HCT116 (cell line): ENCODE measurements at regions not wholly inside any gene's neighbourhood (a gene's known extent, or its start where the extent isn't known, plus 50 kb on each side); places are given as distances from the start of the nearest gene placed in this dataset.

Experiments used
- ATAC-seq: fragments of 200-7000 bp; cut with Tn5 transposase; 2 replicates; pipeline ENCODE4 v1.9.1; 2020; ENCODE audit warnings: mild to moderate bottlenecking, moderate library complexity
- BruUV-seq: library from RNA; stranded (reverse); fragments of 400-500 nt; replicated peaks from 2 replicates; lab custom pipeline; 2021; lab: Mats Ljungman, UMichigan
- CTCF ChIA-PET: fragments of 300-600 bp; sonication (Branson Sonifier 250); formaldehyde crosslinking; loops from one replicate; lab custom pipeline; 2021; ENCODE audit warnings: antibody characterized with exemption; lab: Charles Lee
- POLR2A ChIA-PET: fragments of 300-600, 350-600 bp; sonication (Branson Sonifier 250); formaldehyde crosslinking; loops from one replicate; lab custom pipeline; 2021; ENCODE audit warnings: antibody characterized with exemption; lab: Charles Lee
- RAD21 ChIA-PET, 2 experiments: fragments of 300-600 bp; sonication (Branson Sonifier 250); formaldehyde crosslinking; loops; one replicate each; lab custom pipeline; 2023; ENCODE audit warnings: low total read pairs in 2 of 2; ENCODE audit not compliant: uncharacterized antibody in 2 of 2, unreplicated experiment in 2 of 2, low non-redundant PET in 1 of 2; lab: Charles Lee
- DNase-seq: peaks from one replicate; pipeline ENCODE4 v3.0.0-alpha.2; 2010; ENCODE audit warnings: low read depth, low spot score
- H2AFZ ChIP-seq: fragments of 200-600 bp; shearing (Covaris generic), sonication (generic); 2 replicates; pipeline ENCODE4 v1.6.1; 2017; ENCODE audit warnings: low read depth, mixed run types, mixed read lengths, antibody characterized with exemption, low read length; ENCODE audit not compliant: poor library complexity, severe bottlenecking
- H3K27ac ChIP-seq: 2 replicates; pipeline ENCODE4 v1.5.1; 2012; ENCODE audit warnings: low read depth, low read length
- H3K27me3 ChIP-seq: fragments of 200-600 bp; sonication (generic); 2 replicates; pipeline ENCODE4 v1.6.1; 2016; ENCODE audit warnings: mixed run types, low read length, mixed read lengths; ENCODE audit not compliant: insufficient read depth
- H3K36me3 ChIP-seq, 2 experiments: fragments of 200-500 bp in 1 of 2; fragments of 200-600 bp in 1 of 2; sonication (Bioruptor generic) in 1 of 2; sonication (generic) in 1 of 2; 2 replicates each; pipeline versions ENCODE4 v1.5.1 to v1.6.1; 2014 to 2016; ENCODE audit warnings: low read length in 2 of 2, inconsistent platforms in 1 of 2, mixed read lengths in 1 of 2, mixed run types in 1 of 2; ENCODE audit not compliant: insufficient read depth in 2 of 2, control insufficient read depth in 1 of 2
- H3K4me1 ChIP-seq, 2 experiments: fragments of 200-600 bp in 1 of 2; sonication (generic) in 1 of 2; 2 replicates each; pipeline versions ENCODE4 v1.5.1 to v1.6.1; 2012 to 2017; ENCODE audit warnings: low read length in 2 of 2, inconsistent platforms in 1 of 2, mild to moderate bottlenecking in 1 of 2, mixed read lengths in 1 of 2, mixed run types in 1 of 2, moderate library complexity in 1 of 2; ENCODE audit not compliant: insufficient read depth in 2 of 2, control insufficient read depth in 1 of 2
- H3K4me2 ChIP-seq: fragments of 200-600 bp; sonication (generic); 2 replicates; pipeline ENCODE4 v1.6.1; 2017; ENCODE audit warnings: mixed run types, low read length, mixed read lengths
- H3K4me3 ChIP-seq, 2 experiments: fragments of 200-600 bp in 1 of 2; sonication (generic) in 1 of 2; replicated peaks in 1 of 2; 2 replicates each; pipeline ENCODE4 v1.5.1; 2011 to 2016; ENCODE audit warnings: low read length in 2 of 2, control low read depth in 1 of 2, low read depth in 1 of 2, mild to moderate bottlenecking in 1 of 2, mixed read lengths in 1 of 2, mixed run types in 1 of 2
- H3K79me2 ChIP-seq: fragments of 200-600 bp; sonication (generic); 2 replicates; pipeline ENCODE4 v1.6.1; 2017; ENCODE audit warnings: mild to moderate bottlenecking, mixed run types, low read length, moderate library complexity, mixed read lengths; ENCODE audit not compliant: insufficient read depth
- H3K9ac ChIP-seq: fragments of 200-600 bp; sonication (generic); 2 replicates; pipeline ENCODE4 v1.6.1; 2016; ENCODE audit warnings: low read length, mixed read lengths
- H3K9me2 ChIP-seq: fragments of 200-600 bp; sonication (generic), shearing (Covaris generic); 2 replicates; pipeline ENCODE4 v1.6.1; 2017; ENCODE audit warnings: mixed run types, mild to moderate bottlenecking, moderate library complexity; ENCODE audit not compliant: insufficient read depth
- H3K9me3 ChIP-seq, 2 experiments: fragments of 200-500 bp in 1 of 2; fragments of 200-600 bp in 1 of 2; sonication (Bioruptor generic) in 1 of 2; sonication (generic) in 1 of 2; 2 replicates each; pipeline ENCODE4 v1.6.1; 2014 to 2017; ENCODE audit warnings: low read length in 2 of 2, mixed read lengths in 2 of 2, inconsistent platforms in 1 of 2, low read depth in 1 of 2, mild to moderate bottlenecking in 1 of 2, mixed run types in 1 of 2, moderate library complexity in 1 of 2; ENCODE audit not compliant: control insufficient read depth in 1 of 2, insufficient read depth in 1 of 2
- H4K20me1 ChIP-seq: fragments of 200-600 bp; sonication (generic), shearing (Covaris generic); 2 replicates; pipeline ENCODE4 v1.6.1; 2017; ENCODE audit warnings: mixed run types, mild to moderate bottlenecking, moderate library complexity; ENCODE audit not compliant: insufficient read depth
- CBX3 ChIP-seq: IDR thresholded peaks from 2 replicates; pipeline ENCODE4 v1.6.1; 2012; ENCODE audit warnings: low read depth
- CEBPB ChIP-seq: IDR thresholded peaks from 2 replicates; pipeline ENCODE4 v1.6.1; 2012; ENCODE audit warnings: low read depth
- ELF1 ChIP-seq: IDR thresholded peaks from 2 replicates; pipeline ENCODE4 v1.6.1; 2012; ENCODE audit warnings: low read depth, borderline replicate concordance
- EZH2 ChIP-seq: fragments of 200-600 bp; sonication (generic); IDR thresholded peaks from 2 replicates; pipeline ENCODE4 v1.6.1; 2017; ENCODE audit warnings: antibody characterized with exemption, mixed run types
- FOSL1 ChIP-seq: IDR thresholded peaks from 2 replicates; pipeline ENCODE4 v1.6.1; 2012; ENCODE audit warnings: low read depth
- POLR2A ChIP-seq: IDR thresholded peaks from 2 replicates; pipeline ENCODE4 v1.7.0; 2011; ENCODE audit warnings: borderline replicate concordance; ENCODE audit not compliant: insufficient read depth, insufficient read length; ENCODE audit errors: extremely low read depth
- RAD21 ChIP-seq: IDR thresholded peaks from 2 replicates; pipeline ENCODE4 v1.6.1; 2012; ENCODE audit warnings: low read depth, mild to moderate bottlenecking
- SIN3A ChIP-seq: IDR thresholded peaks from 2 replicates; pipeline ENCODE4 v1.6.1; 2012; ENCODE audit warnings: low read depth
- SRF ChIP-seq: IDR thresholded peaks from 2 replicates; pipeline ENCODE4 v1.6.1; 2012; ENCODE audit warnings: low read depth
- TCF7L2 ChIP-seq: IDR thresholded peaks from 2 replicates; pipeline ENCODE4 v1.7.0; 2011; ENCODE audit warnings: borderline replicate concordance, inconsistent platforms; ENCODE audit not compliant: insufficient read depth, insufficient read length; ENCODE audit errors: extremely low read depth
- YY1 ChIP-seq: IDR thresholded peaks from 2 replicates; pipeline ENCODE4 v1.6.1; 2011; ENCODE audit warnings: low read length, low read depth, moderate library complexity, mild to moderate bottlenecking; ENCODE audit not compliant: insufficient replicate concordance; ENCODE audit errors: extremely low read depth
- ZFX ChIP-seq: fragments of 450-650 bp; IDR thresholded peaks from 2 replicates; pipeline ENCODE4 v1.6.1; 2017
- intact Hi-C: fragments of 100-400 bp; cut with micrococcal nuclease; formaldehyde crosslinking; loops from 2 replicates; pipeline ENCODE4 v1.10.0; 2022
- TF ChIP-seq, protein P1 (sequence below): IDR thresholded peaks from 2 replicates; pipeline ENCODE4 v1.6.1; 2012
- TF ChIP-seq, protein P2 (sequence below): IDR thresholded peaks from 2 replicates; pipeline ENCODE4 v1.6.1; 2011; ENCODE audit warnings: mild to moderate bottlenecking, low read length, moderate library complexity; ENCODE audit not compliant: insufficient replicate concordance; ENCODE audit errors: extremely low read depth
- TF ChIP-seq, protein P3 (sequence below), 3 experiments: fragments of 200-600 bp in 1 of 3; sonication (generic) in 1 of 3; IDR thresholded peaks in 2 of 3; conservative IDR thresholded peaks in 1 of 3; 2 replicates each; pipeline ENCODE4 v1.5.1; 2012 to 2017; ENCODE audit warnings: low read depth in 2 of 3, low read length in 2 of 3, antibody characterized with exemption in 1 of 3, borderline replicate concordance in 1 of 3, control low read depth in 1 of 3, mild to moderate bottlenecking in 1 of 3, mixed read lengths in 1 of 3, mixed run types in 1 of 3, moderate library complexity in 1 of 3; ENCODE audit not compliant: insufficient read depth in 1 of 3

DNA sequence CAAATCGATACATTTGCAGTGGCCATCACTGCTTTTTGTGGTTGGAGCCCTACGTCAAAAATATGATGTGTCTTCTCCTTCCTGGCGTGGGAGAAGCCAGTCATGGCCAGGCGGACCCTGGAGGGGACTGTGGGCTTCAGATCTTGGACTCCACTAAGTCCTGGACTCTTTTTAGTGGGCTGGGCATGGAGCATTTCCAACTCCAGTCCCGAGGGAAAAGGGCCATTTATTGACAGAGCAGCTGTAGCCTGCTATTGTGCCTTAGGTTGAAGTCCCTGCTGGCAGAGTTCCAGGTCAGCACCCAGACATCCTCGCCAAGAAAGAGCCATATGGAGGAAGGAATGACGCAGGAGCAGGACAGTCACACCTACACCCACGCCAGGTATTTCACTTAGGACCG, 179.2 kb upstream of the ZNF507 start:
- Histone ChIP-seq H3K9me3 (no peaks in the 10 kb centered on the region; a peak in 1 of 4 replicates), H3K4me1 (no peaks in the 10 kb centered on the region), H3K79me2 (no peaks in the 10 kb centered on the region), H3K4me2 (no peak overlapping the region), H3K9ac (no peak overlapping the region), H4K20me1 (no peaks in the 10 kb centered on the region), H3K36me3 (no peaks in the 10 kb centered on the region), H3K4me3 (no peak overlapping the region), H3K9me2 (no peaks in the 10 kb centered on the region), H2AFZ (no peak overlapping the region), H3K27ac (no peak overlapping the region), H3K27me3 (no peaks in the 10 kb centered on the region)
- ChIA-PET POLR2A (no interaction called here), RAD21 (no interaction called here), CTCF (no interaction called here)
- no TSS peak for BruUV-seq
- ATAC-seq (no peak), DNase-seq (no peak)
- TF ChIP-seq POLR2A = no peak
- TF ChIP-seq, protein P1, sequence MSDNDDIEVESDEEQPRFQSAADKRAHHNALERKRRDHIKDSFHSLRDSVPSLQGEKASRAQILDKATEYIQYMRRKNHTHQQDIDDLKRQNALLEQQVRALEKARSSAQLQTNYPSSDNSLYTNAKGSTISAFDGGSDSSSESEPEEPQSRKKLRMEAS = no peak
- no peak for TF ChIP-seq SRF
- no peak for TF ChIP-seq RAD21
- TF ChIP-seq SIN3A = no peak
- no peak for TF ChIP-seq TCF7L2
- TF ChIP-seq EZH2 = no peak
- intact Hi-C loops = no loop called here

DNA sequence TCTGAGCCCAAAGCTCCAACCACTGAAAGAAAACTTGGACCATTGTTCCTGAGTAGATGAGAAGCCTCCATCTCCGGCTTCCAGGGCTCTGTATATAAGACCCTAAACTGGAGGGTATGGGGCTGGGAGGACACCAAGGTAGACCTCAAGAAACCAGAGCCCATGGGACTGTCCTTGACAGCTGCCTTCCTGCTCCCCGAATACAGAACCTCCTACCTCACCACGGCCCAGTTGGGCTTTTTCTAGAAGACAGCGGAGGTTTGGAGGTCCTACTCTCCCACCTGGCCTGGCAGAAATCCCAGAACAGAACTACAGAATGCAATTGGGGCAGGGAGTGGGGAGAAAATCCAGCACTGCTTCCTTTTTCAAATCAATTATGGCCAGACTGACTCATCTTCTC, 177.3 kb upstream of the ZNF507 start:
- no peaks in the 10 kb centered on the region; a peak in 1 of 4 replicates for H3K9me3 ChIP-seq
- no peak for DNase-seq
- CTCF ChIA-PET = no interaction called here
- POLR2A ChIA-PET = no interaction called here
- no peak overlapping the region for H3K27ac ChIP-seq
- no peaks in the 10 kb centered on the region for H3K36me3 ChIP-seq
- H3K4me2 ChIP-seq = no peak overlapping the region
- intact Hi-C loops = no loop called here
- no peaks in the 10 kb centered on the region for H3K79me2 ChIP-seq
- BruUV-seq = no TSS peak
- RAD21 ChIA-PET = no interaction called here
- H3K9ac ChIP-seq = no peak overlapping the region
- no peak overlapping the region for H2AFZ ChIP-seq
- no peaks in the 10 kb centered on the region for H3K27me3 ChIP-seq
- H4K20me1 ChIP-seq = no peaks in the 10 kb centered on the region
- no peak overlapping the region for H3K4me3 ChIP-seq
- no peaks in the 10 kb centered on the region for H3K4me1 ChIP-seq
- TF ChIP-seq ELF1 (no peak), FOSL1 (no peak), CEBPB (no peak), RAD21 (no peak), CBX3 (no peak), ZFX (no peak), SRF (no peak), YY1 (no peak)
- TF ChIP-seq, protein P2, sequence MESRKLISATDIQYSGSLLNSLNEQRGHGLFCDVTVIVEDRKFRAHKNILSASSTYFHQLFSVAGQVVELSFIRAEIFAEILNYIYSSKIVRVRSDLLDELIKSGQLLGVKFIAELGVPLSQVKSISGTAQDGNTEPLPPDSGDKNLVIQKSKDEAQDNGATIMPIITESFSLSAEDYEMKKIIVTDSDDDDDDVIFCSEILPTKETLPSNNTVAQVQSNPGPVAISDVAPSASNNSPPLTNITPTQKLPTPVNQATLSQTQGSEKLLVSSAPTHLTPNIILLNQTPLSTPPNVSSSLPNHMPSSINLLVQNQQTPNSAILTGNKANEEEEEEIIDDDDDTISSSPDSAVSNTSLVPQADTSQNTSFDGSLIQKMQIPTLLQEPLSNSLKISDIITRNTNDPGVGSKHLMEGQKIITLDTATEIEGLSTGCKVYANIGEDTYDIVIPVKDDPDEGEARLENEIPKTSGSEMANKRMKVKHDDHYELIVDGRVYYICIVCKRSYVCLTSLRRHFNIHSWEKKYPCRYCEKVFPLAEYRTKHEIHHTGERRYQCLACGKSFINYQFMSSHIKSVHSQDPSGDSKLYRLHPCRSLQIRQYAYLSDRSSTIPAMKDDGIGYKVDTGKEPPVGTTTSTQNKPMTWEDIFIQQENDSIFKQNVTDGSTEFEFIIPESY = no peak
- TF ChIP-seq, protein P3, sequence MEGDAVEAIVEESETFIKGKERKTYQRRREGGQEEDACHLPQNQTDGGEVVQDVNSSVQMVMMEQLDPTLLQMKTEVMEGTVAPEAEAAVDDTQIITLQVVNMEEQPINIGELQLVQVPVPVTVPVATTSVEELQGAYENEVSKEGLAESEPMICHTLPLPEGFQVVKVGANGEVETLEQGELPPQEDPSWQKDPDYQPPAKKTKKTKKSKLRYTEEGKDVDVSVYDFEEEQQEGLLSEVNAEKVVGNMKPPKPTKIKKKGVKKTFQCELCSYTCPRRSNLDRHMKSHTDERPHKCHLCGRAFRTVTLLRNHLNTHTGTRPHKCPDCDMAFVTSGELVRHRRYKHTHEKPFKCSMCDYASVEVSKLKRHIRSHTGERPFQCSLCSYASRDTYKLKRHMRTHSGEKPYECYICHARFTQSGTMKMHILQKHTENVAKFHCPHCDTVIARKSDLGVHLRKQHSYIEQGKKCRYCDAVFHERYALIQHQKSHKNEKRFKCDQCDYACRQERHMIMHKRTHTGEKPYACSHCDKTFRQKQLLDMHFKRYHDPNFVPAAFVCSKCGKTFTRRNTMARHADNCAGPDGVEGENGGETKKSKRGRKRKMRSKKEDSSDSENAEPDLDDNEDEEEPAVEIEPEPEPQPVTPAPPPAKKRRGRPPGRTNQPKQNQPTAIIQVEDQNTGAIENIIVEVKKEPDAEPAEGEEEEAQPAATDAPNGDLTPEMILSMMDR (IDR thresholded peaks at IDR 0.05 in 2 of 3, conservative IDR thresholded peaks at IDR 0.05 in 1 of 3; ENCODE audit: borderline replicate concordance in 1 of 3, insufficient read depth in 1 of 3, low read depth in 2 of 3, low read length in 2 of 3) = no peak
- TF ChIP-seq, protein P1 = no peak
- TF ChIP-seq, all 23 proteins: peak for 0
- ATAC-seq = no peak
- H3K9me2 ChIP-seq = no peaks in the 10 kb centered on the region
